ENCODE measurements at regions not wholly inside any gene's neighbourhood (a gene's known extent, or its start where the extent isn't known, plus 50 kb on each side); places are given as distances from the start of the nearest gene placed in this dataset.

- no peak for TF ChIP-seq CTCF (conservative IDR thresholded peaks at IDR 0.05)
- no peak for TF ChIP-seq EZH2 (IDR thresholded peaks at IDR 0.05; ENCODE audit: low read depth)
Measured at GRCh38 chr9:38301376-38302106, 91.0 kb upstream of the ALDH1B1 start.
